ENCODE measurements at regions not wholly inside any gene's neighbourhood (a gene's known extent, or its start where the extent isn't known, plus 50 kb on each side); places are given as distances from the start of the nearest gene placed in this dataset.

- no peaks in the 10 kb centered on the region for H3K4me1 Mint-ChIP-seq
- no peak overlapping the region for H3K4me3 Mint-ChIP-seq
- no peaks in the 10 kb centered on the region for H3K9me3 Mint-ChIP-seq
- no peak overlapping the region for H3K27ac Mint-ChIP-seq
- no peak for TF ChIP-seq CTCF (IDR thresholded peaks at IDR 0.05; ENCODE audit: unreplicated experiment in 3 of 3)
- H3K27me3 Mint-ChIP-seq (ENCODE audit: low read depth): no peaks in the 10 kb centered on the region
- no peaks in the 10 kb centered on the region for H3K36me3 Mint-ChIP-seq (ENCODE audit: low read depth)
Observed at GRCh38 chr16:7124701-7125100, 207.9 kb upstream of the RBFOX1 start.

GRCh38 chr16:7124242-7124641, 208.4 kb upstream of the RBFOX1 start:
- Mint-ChIP-seq H3K4me1 (no peaks in the 10 kb centered on the region), H3K27ac (no peak overlapping the region), H3K27me3 (ENCODE audit: low read depth) (no peaks in the 10 kb centered on the region), H3K9me3 (no peaks in the 10 kb centered on the region), H3K4me3 (no peak overlapping the region), H3K36me3 (ENCODE audit: low read depth) (no peaks in the 10 kb centered on the region)
- no peak for TF ChIP-seq CTCF (IDR thresholded peaks at IDR 0.05; ENCODE audit: unreplicated experiment in 3 of 3)

- no peaks in the 10 kb centered on the region for H3K4me1 Mint-ChIP-seq
- no peaks in the 10 kb centered on the region for H3K36me3 Mint-ChIP-seq (ENCODE audit: low read depth)
- H3K4me3 Mint-ChIP-seq: no peak overlapping the region
- H3K27ac Mint-ChIP-seq: no peak overlapping the region
- H3K9me3 Mint-ChIP-seq: no peaks in the 10 kb centered on the region
- no peaks in the 10 kb centered on the region for H3K27me3 Mint-ChIP-seq (ENCODE audit: low read depth)
- no peak for TF ChIP-seq CTCF (IDR thresholded peaks at IDR 0.05; ENCODE audit: unreplicated experiment in 3 of 3)
Observed at GRCh38 chr16:7116734-7117133, 215.9 kb upstream of the RBFOX1 start.

- no peaks in the 10 kb centered on the region for H3K36me3 Mint-ChIP-seq (ENCODE audit: low read depth)
- H3K4me1 Mint-ChIP-seq: no peaks in the 10 kb centered on the region
- H3K9me3 Mint-ChIP-seq: no peaks in the 10 kb centered on the region
- TF ChIP-seq CTCF (IDR thresholded peaks at IDR 0.05; ENCODE audit: unreplicated experiment in 3 of 3): no peak
- H3K27me3 Mint-ChIP-seq (ENCODE audit: low read depth): no peaks in the 10 kb centered on the region
- H3K4me3 Mint-ChIP-seq: no peak overlapping the region
- no peak overlapping the region for H3K27ac Mint-ChIP-seq
Observed at GRCh38 chr16:7115898-7116297, 216.7 kb upstream of the RBFOX1 start.

- H3K36me3 Mint-ChIP-seq (ENCODE audit: low read depth): no peaks in the 10 kb centered on the region
- H3K4me1 Mint-ChIP-seq: no peaks in the 10 kb centered on the region
- no peak for TF ChIP-seq CTCF (IDR thresholded peaks at IDR 0.05; ENCODE audit: unreplicated experiment in 3 of 3)
- no peak overlapping the region for H3K27ac Mint-ChIP-seq
- H3K4me3 Mint-ChIP-seq: no peak overlapping the region
- H3K9me3 Mint-ChIP-seq: no peaks in the 10 kb centered on the region
- H3K27me3 Mint-ChIP-seq (ENCODE audit: low read depth): no peaks in the 10 kb centered on the region
Observed at GRCh38 chr16:7113949-7114348, 218.7 kb upstream of the RBFOX1 start.

- no peak overlapping the region for H3K4me3 Mint-ChIP-seq
- no peaks in the 10 kb centered on the region for H3K36me3 Mint-ChIP-seq (ENCODE audit: low read depth)
- no peak overlapping the region for H3K27ac Mint-ChIP-seq
- no peaks in the 10 kb centered on the region for H3K27me3 Mint-ChIP-seq (ENCODE audit: low read depth)
- no peaks in the 10 kb centered on the region for H3K9me3 Mint-ChIP-seq
- no peaks in the 10 kb centered on the region for H3K4me1 Mint-ChIP-seq
- no peak for TF ChIP-seq CTCF (IDR thresholded peaks at IDR 0.05; ENCODE audit: unreplicated experiment in 3 of 3)
Observed at GRCh38 chr16:7113395-7113794, 219.2 kb upstream of the RBFOX1 start.

Data from nephron (organoid).